IMR-90 (cell line): ENCODE measurements at regions not wholly inside any gene's neighbourhood (a gene's known extent, or its start where the extent isn't known, plus 50 kb on each side); places are given as distances from the start of the nearest gene placed in this dataset.
A peak's percentile ranks its signal among the peaks of the same experiment; 100 is the strongest.

Source experiments
- ATAC-seq: fragments of 200-7000 bp; cut with Tn5 transposase; 2 replicates; pipeline ENCODE4 v1.9.1; 2020; ENCODE audit warnings: low read depth, mild to moderate bottlenecking, moderate library complexity
- BruUV-seq: library from RNA; stranded (reverse); fragments of 400-500 nt; replicated peaks from 2 replicates; lab custom pipeline; 2021; lab: Mats Ljungman, UMichigan
- CTCF ChIA-PET: fragments of 300-600 bp; formaldehyde crosslinking; extraction: SDS; loops from one replicate; lab custom pipeline; 2021; ENCODE audit warnings: antibody characterized with exemption; lab: Yijun Ruan, JAX
- POLR2A ChIA-PET: fragments of 300-600 bp; sonication (Branson Sonifier 250); formaldehyde crosslinking; loops from one replicate; lab custom pipeline; 2022; ENCODE audit warnings: antibody characterized with exemption; ENCODE audit not compliant: unreplicated experiment; lab: Charles Lee
- DNase-seq: peaks from one replicate; pipeline ENCODE4 v3.0.0; 2013
- H2AFZ ChIP-seq: replicated peaks from 2 replicates; pipeline ENCODE3; 2013; ENCODE audit warnings: low read length, mild to moderate bottlenecking; ENCODE audit not compliant: poor library complexity
- H2AK5ac ChIP-seq: 2 replicates; pipeline ENCODE4 v1.6.1; 2013; ENCODE audit warnings: low read depth, low read length, inconsistent platforms
- H2AK9ac ChIP-seq: replicated peaks from 2 replicates; pipeline ENCODE3; 2013; ENCODE audit warnings: mild to moderate bottlenecking, low read depth, low read length, moderate library complexity; ENCODE audit not compliant: poor library complexity
- H2BK120ac ChIP-seq: 2 replicates; pipeline ENCODE4 v1.6.1; 2013; ENCODE audit warnings: low read depth, low read length, inconsistent platforms
- H2BK15ac ChIP-seq: 3 replicates; pipeline ENCODE4 v1.6.1; 2013; ENCODE audit warnings: low read depth, low read length, inconsistent platforms
- H2BK20ac ChIP-seq: 2 replicates; pipeline ENCODE4 v1.6.1; 2013; ENCODE audit warnings: low read depth, mild to moderate bottlenecking, inconsistent platforms, low read length, moderate library complexity
- H2BK5ac ChIP-seq: 2 replicates; pipeline ENCODE4 v1.6.1; 2013; ENCODE audit warnings: mild to moderate bottlenecking, low read depth, low read length, inconsistent platforms; ENCODE audit not compliant: poor library complexity, severe bottlenecking
- H3K14ac ChIP-seq: replicated peaks from 2 replicates; pipeline ENCODE4 v1.6.1; 2013; ENCODE audit warnings: low read depth, low read length, inconsistent platforms
- H3K18ac ChIP-seq: 2 replicates; pipeline ENCODE4 v1.6.1; 2013; ENCODE audit warnings: low read depth, low read length, control low read depth
- H3K23ac ChIP-seq: 2 replicates; pipeline ENCODE4 v1.6.1; 2013; ENCODE audit warnings: low read depth, low read length, inconsistent platforms
- H3K27ac ChIP-seq: 2 replicates; pipeline ENCODE4 v1.5.1; 2013; ENCODE audit warnings: mild to moderate bottlenecking, control low read depth, low read length; ENCODE audit not compliant: insufficient read depth
- H3K27me3 ChIP-seq: 2 replicates; pipeline ENCODE4 v1.6.1; 2013; ENCODE audit warnings: low read length; ENCODE audit not compliant: control insufficient read depth, insufficient read depth
- H3K36me3 ChIP-seq: 2 replicates; pipeline ENCODE4 v1.6.1; 2013; ENCODE audit warnings: low read length, mixed read lengths; ENCODE audit not compliant: control insufficient read depth, insufficient read depth
- H3K4ac ChIP-seq: 2 replicates; pipeline ENCODE4 v1.6.1; 2013; ENCODE audit warnings: low read depth, low read length, inconsistent platforms
- H3K4me1 ChIP-seq: 2 replicates; pipeline ENCODE4 v1.6.1; 2013; ENCODE audit warnings: low read length, mixed read lengths; ENCODE audit not compliant: control insufficient read depth, insufficient read depth
- H3K4me2 ChIP-seq: 2 replicates; pipeline ENCODE4 v1.6.1; 2013; ENCODE audit warnings: low read depth, mild to moderate bottlenecking, control low read depth, low read length, moderate library complexity
- H3K4me3 ChIP-seq: 2 replicates; pipeline ENCODE4 v1.5.1; 2013; ENCODE audit warnings: low read depth, mild to moderate bottlenecking, control low read depth, low read length, moderate library complexity; ENCODE audit not compliant: insufficient read depth
- H3K56ac ChIP-seq: 2 replicates; pipeline ENCODE4 v1.6.1; 2013; ENCODE audit warnings: low read length, inconsistent platforms; ENCODE audit not compliant: insufficient read depth; ENCODE audit errors: extremely low read depth
- H3K79me1 ChIP-seq, 2 experiments: 2 replicates each; pipeline ENCODE4 v1.6.1; 2013; ENCODE audit warnings: low read length in 2 of 2, inconsistent platforms in 1 of 2, low read depth in 1 of 2
- H3K9ac ChIP-seq: 2 replicates; pipeline ENCODE4 v1.6.1; 2013; ENCODE audit warnings: low read depth, low read length, control low read depth
- H3K9me1 ChIP-seq: 2 replicates; pipeline ENCODE4 v1.6.1; 2013; ENCODE audit warnings: low read length, inconsistent platforms; ENCODE audit not compliant: insufficient read depth
- H3K9me3 ChIP-seq: 2 replicates; pipeline ENCODE4 v1.6.1; 2013; ENCODE audit warnings: low read length; ENCODE audit not compliant: control insufficient read depth, insufficient read depth
- H4K20me1 ChIP-seq: 2 replicates; pipeline ENCODE4 v1.6.1; 2013; ENCODE audit warnings: low read length, inconsistent platforms; ENCODE audit not compliant: insufficient read depth
- H4K5ac ChIP-seq: 2 replicates; pipeline ENCODE4 v1.6.1; 2013; ENCODE audit warnings: mild to moderate bottlenecking, low read depth, low read length, control low read depth
- H4K8ac ChIP-seq, 2 experiments: 2 replicates each; pipeline ENCODE4 v1.6.1; 2013; ENCODE audit warnings: low read depth in 2 of 2, low read length in 2 of 2, control low read depth in 1 of 2, inconsistent platforms in 1 of 2
- H4K91ac ChIP-seq: 2 replicates; pipeline ENCODE4 v1.6.1; 2013; ENCODE audit warnings: low read depth, low read length, inconsistent platforms; ENCODE audit not compliant: insufficient read depth
- CTCF ChIP-seq: conservative IDR thresholded peaks from 2 replicates; pipeline ENCODE4 v1.5.1; 2012; ENCODE audit warnings: mild to moderate bottlenecking, low read depth, low read length, improper control_type of control experiment
- MAZ ChIP-seq: IDR thresholded peaks from 2 replicates; pipeline ENCODE4 v1.6.1; 2012; ENCODE audit warnings: low read depth, mild to moderate bottlenecking, low read length, improper control_type of control experiment, moderate library complexity, borderline replicate concordance
- RCOR1 ChIP-seq: IDR thresholded peaks from 2 replicates; pipeline ENCODE4 v1.6.1; 2012; ENCODE audit warnings: mild to moderate bottlenecking, low read length, improper control_type of control experiment; ENCODE audit not compliant: insufficient replicate concordance
- SMC3 ChIP-seq: fragments of 150-350 bp; IDR thresholded peaks from 2 replicates; pipeline ENCODE4 v1.6.1; 2016; ENCODE audit warnings: low read depth, mild to moderate bottlenecking, antibody characterized with exemption, low read length, moderate library complexity
- WGBS, 2 experiments: methylation state at CpG; one replicate each; pipeline versions ENCODE4 v1.1.5 to v1.1.7; 2013; ENCODE audit warnings: missing lambda C conversion rate in 2 of 2; ENCODE audit not compliant: insufficient read length in 1 of 2; ENCODE audit errors: extremely low coverage in 2 of 2; 5-methylcytosine and 5-hydroxymethylcytosine counted together
- dilution Hi-C: fragments of 300-500 bp; cut with HindIII; formaldehyde crosslinking; loops from one replicate; pipeline ENCODE4 v1.14.3; 2018; ENCODE audit warnings: low sequenced_read_pairs; ENCODE audit not compliant: unreplicated experiment
- in situ Hi-C: fragments of 300-500 bp; cut with MboI; formaldehyde crosslinking; loops from 3 replicates; pipeline ENCODE4 v1.14.3; 2019; ENCODE audit warnings: low sequenced_read_pairs, inconsistent platforms, mixed read lengths
- intact Hi-C: fragments of 100-400 bp; cut with micrococcal nuclease; formaldehyde crosslinking; loops from 2 replicates; pipeline ENCODE4 v1.10.0; 2022

DNA sequence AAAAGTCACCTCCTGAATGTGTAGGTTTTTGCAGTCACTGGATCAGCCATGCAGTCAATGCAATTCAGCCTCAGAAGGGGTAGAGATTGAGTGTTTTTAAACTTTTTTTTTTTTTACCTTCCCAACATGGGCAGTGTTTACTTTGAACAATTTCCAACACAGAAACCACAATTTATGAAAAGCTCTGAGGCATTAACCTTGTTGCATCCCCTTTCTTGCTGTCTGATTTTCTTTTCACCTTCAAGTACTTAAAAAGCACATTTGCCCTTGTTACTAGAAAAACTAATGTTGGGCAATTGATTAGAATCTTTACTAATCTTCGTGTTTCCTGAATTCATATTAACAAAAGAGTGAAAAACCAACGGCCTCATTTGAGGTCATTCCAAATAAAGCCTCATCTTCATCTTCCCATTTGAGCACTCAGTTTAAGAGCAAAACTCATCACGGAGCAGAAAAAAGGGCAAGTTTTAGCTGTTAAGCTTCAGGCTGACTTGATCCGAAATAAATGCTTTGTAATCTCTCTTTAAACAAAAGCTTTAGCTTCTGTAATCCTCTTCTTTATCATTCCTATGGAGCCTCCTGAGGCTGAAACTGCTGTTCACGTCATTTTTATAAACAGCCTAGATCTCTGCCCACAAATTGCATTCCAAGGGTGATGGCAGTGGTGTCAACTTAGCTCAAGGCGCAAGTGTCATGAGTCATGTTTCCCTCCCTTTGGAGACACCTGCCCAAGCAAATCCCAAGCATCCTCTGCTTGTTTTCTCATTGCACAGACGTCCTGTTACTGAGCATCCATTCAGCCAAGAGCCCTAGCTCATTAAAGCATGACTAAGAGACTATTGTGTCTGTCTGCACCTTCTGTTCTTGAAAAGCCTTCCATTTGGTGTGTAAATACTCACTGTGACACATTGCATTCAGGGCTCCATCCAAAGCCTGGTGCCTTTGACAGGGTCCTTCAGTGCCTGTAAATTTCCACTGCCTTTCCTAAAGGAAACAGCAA lies 107.7 kb downstream of the HNMT start:
- H4K8ac ChIP-seq = no peak overlapping the region
- H2BK5ac ChIP-seq = no peak overlapping the region
- no peak overlapping the region for H4K5ac ChIP-seq
- peak overlapping the region; percentile 28 for H3K4me2 ChIP-seq
- no peak overlapping the region for H3K56ac ChIP-seq
- DNase-seq (peak; percentile 43), ATAC-seq (peak; percentile 89)
- 20% methylated on average over 2 of the region's 7 CpGs; no CpG with 5 or more reads in 1 of the 2 experiments for WGBS, 2 experiments
- no peaks in the 10 kb centered on the region for H4K20me1 ChIP-seq
- H3K9me3 ChIP-seq = no peaks in the 10 kb centered on the region
- no peak overlapping the region for H3K14ac ChIP-seq
- H2BK15ac ChIP-seq = no peak overlapping the region
- no peak overlapping the region for H3K18ac ChIP-seq
- no TSS peak for BruUV-seq
- H3K9me1 ChIP-seq = 0 out of 2 replicates have a peak, but pooled peaks cover 3% of the 10 kb centered on the region
- H2AK9ac ChIP-seq = no peak overlapping the region
- in situ Hi-C loops (no loop called here), dilution Hi-C loops (no loop called here), intact Hi-C loops (no loop called here)
- H2AFZ ChIP-seq = no peak overlapping the region
- no peak overlapping the region for H2BK120ac ChIP-seq
- H3K4ac ChIP-seq = no peak overlapping the region
- H3K9ac ChIP-seq = no peak overlapping the region
- no peak overlapping the region for H2BK20ac ChIP-seq
- TF ChIP-seq MAZ (no peak), RCOR1 (peak; percentile 55), SMC3 (no peak), CTCF (no peak)
- no peak overlapping the region for H4K91ac ChIP-seq
- ChIA-PET CTCF (interaction anchor here (1.0 to 1.4 kb wide), 2 partner anchors 18 to 123 kb away, joined by 3 to 4 read pairs; no protein-coding TSS in a partner anchor), POLR2A (interaction anchor here (0.6 kb wide), 1 partner anchor 22 kb away, joined by 3 read pairs; no protein-coding TSS in a partner anchor)
- H3K23ac ChIP-seq = no peak overlapping the region
- H3K36me3 ChIP-seq = no peaks in the 10 kb centered on the region
- peaks cover 4% of the 10 kb centered on the region; the same call in 1 of the 2 replicates for H3K4me1 ChIP-seq
- H3K4me3 ChIP-seq = no peak overlapping the region
- H3K79me1 ChIP-seq = no peaks in the 10 kb centered on the region
- H3K27me3 ChIP-seq = peaks cover 1% of the 10 kb centered on the region; the same call in 1 of the 2 replicates
- H3K27ac ChIP-seq = no peak overlapping the region
- H2AK5ac ChIP-seq = no peak overlapping the region
